ENCODE measurements at regions not wholly inside any gene's neighbourhood (a gene's known extent, or its start where the extent isn't known, plus 50 kb on each side); places are given as distances from the start of the nearest gene placed in this dataset.

DNA sequence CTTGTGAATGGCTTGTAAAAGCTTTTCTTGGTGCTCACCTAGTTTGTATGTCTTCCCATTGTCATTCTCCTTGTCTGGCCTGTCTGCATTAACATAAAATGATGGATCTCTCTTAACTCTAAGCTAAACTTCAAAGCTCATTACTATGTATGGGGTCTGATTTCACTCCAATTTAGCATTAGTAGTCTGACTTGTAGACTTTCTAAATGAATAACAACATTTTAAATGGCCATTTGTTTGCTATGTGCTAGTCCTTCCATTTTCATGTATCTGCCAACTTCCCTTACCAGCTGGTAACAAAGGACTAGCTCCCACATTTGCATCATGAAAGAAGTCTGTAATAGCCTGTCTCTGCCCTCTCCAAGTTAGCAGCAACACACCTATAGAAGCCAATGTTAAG, 324.2 kb upstream of the RGPD4 start:
- no peak for TF ChIP-seq POLR2AphosphoS5 (IDR thresholded peaks at IDR 0.05)
- TF ChIP-seq, protein P1, sequence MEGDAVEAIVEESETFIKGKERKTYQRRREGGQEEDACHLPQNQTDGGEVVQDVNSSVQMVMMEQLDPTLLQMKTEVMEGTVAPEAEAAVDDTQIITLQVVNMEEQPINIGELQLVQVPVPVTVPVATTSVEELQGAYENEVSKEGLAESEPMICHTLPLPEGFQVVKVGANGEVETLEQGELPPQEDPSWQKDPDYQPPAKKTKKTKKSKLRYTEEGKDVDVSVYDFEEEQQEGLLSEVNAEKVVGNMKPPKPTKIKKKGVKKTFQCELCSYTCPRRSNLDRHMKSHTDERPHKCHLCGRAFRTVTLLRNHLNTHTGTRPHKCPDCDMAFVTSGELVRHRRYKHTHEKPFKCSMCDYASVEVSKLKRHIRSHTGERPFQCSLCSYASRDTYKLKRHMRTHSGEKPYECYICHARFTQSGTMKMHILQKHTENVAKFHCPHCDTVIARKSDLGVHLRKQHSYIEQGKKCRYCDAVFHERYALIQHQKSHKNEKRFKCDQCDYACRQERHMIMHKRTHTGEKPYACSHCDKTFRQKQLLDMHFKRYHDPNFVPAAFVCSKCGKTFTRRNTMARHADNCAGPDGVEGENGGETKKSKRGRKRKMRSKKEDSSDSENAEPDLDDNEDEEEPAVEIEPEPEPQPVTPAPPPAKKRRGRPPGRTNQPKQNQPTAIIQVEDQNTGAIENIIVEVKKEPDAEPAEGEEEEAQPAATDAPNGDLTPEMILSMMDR (IDR thresholded peaks at IDR 0.05) = no peak
- no peak for TF ChIP-seq POLR2A (IDR thresholded peaks at IDR 0.05)
- TF ChIP-seq EP300 (IDR thresholded peaks at IDR 0.05) = no peak

All from upper lobe of left lung (tissue), 4 donors.